ENCODE measurements at regions not wholly inside any gene's neighbourhood (a gene's known extent, or its start where the extent isn't known, plus 50 kb on each side); places are given as distances from the start of the nearest gene placed in this dataset.

- TF ChIP-seq HMGN3 (IDR thresholded peaks at IDR 0.05; ENCODE audit: borderline replicate concordance, extremely low read depth, insufficient read length, low read depth, low read length) (no peak), ZBTB49 (CRISPR knock-in tag; IDR thresholded peaks at IDR 0.05; ENCODE audit: borderline replicate concordance) (no peak), ZEB2 (IDR thresholded peaks at IDR 0.05) (no peak), CREB1 (IDR thresholded peaks at IDR 0.05) (no peak), CREB1 (CRISPR knock-in tag; IDR thresholded peaks at IDR 0.05) (no peak), MAFK (IDR thresholded peaks at IDR 0.05; ENCODE audit: low read length) (peak; percentile 67), TFE3 (CRISPR knock-in tag; IDR thresholded peaks at IDR 0.05) (no peak), NFE2L1 (tag; IDR thresholded peaks at IDR 0.05; ENCODE audit: borderline replicate concordance, low read depth) (no peak), MAFF (IDR thresholded peaks at IDR 0.05; ENCODE audit: low read length) (peak; percentile 64), ZNF121 (CRISPR knock-in tag; conservative IDR thresholded peaks at IDR 0.05) (no peak), SFPQ (IDR thresholded peaks at IDR 0.05; ENCODE audit: low read depth, low read length) (no peak), SMARCC2 (IDR thresholded peaks at IDR 0.05; ENCODE audit: low read depth) (no peak), KDM5B (IDR thresholded peaks at IDR 0.05; ENCODE audit: insufficient replicate concordance, low read depth, low read length) (no peak), C11orf30 (IDR thresholded peaks at IDR 0.05; ENCODE audit: low read depth) (peak; percentile 88), GTF2E2 (tag; IDR thresholded peaks at IDR 0.05) (no peak), MAFG (tag; conservative IDR thresholded peaks at IDR 0.05) (peak; percentile 77), ZNF134 (CRISPR knock-in tag; conservative IDR thresholded peaks at IDR 0.05) (no peak), ZNF696 (CRISPR knock-in tag; conservative IDR thresholded peaks at IDR 0.05) (no peak)
- TF ChIP-seq, protein P1, sequence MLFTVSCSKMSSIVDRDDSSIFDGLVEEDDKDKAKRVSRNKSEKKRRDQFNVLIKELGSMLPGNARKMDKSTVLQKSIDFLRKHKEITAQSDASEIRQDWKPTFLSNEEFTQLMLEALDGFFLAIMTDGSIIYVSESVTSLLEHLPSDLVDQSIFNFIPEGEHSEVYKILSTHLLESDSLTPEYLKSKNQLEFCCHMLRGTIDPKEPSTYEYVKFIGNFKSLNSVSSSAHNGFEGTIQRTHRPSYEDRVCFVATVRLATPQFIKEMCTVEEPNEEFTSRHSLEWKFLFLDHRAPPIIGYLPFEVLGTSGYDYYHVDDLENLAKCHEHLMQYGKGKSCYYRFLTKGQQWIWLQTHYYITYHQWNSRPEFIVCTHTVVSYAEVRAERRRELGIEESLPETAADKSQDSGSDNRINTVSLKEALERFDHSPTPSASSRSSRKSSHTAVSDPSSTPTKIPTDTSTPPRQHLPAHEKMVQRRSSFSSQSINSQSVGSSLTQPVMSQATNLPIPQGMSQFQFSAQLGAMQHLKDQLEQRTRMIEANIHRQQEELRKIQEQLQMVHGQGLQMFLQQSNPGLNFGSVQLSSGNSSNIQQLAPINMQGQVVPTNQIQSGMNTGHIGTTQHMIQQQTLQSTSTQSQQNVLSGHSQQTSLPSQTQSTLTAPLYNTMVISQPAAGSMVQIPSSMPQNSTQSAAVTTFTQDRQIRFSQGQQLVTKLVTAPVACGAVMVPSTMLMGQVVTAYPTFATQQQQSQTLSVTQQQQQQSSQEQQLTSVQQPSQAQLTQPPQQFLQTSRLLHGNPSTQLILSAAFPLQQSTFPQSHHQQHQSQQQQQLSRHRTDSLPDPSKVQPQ (CRISPR knock-in tag; IDR thresholded peaks at IDR 0.05; ENCODE audit: borderline replicate concordance), result no peak
Observed at GRCh38 chr1:39103328-39104157, 77.4 kb downstream of the NDUFS5 start (continued).
